Retinal pigment epithelial cell (primary cell): ENCODE measurements at regions not wholly inside any gene's neighbourhood (a gene's known extent, or its start where the extent isn't known, plus 50 kb on each side); places are given as distances from the start of the nearest gene placed in this dataset.

ENCODE experiments used
- DNase-seq: peaks from one replicate; pipeline ENCODE4 v3.0.0-alpha.2; 2010; ENCODE audit warnings: low read depth
- H3K4me3 ChIP-seq: 2 replicates; pipeline ENCODE4 v1.5.1; 2011; ENCODE audit warnings: mild to moderate bottlenecking, low read length, control low read depth, moderate library complexity
- CTCF ChIP-seq: conservative IDR thresholded peaks from 2 replicates; pipeline ENCODE4 v1.5.1; 2011; ENCODE audit warnings: low read depth, low read length, control low read depth, inconsistent platforms

- no peak for DNase-seq
- H3K4me3 ChIP-seq, result no peak overlapping the region
- no peak for TF ChIP-seq CTCF
These were observed 532.7 kb upstream of the CDH8 start for GRCh38 chr16:62568926-62569325.

GRCh38 chr16:62565706-62566105, 529.5 kb upstream of the CDH8 start:
- H3K4me3 ChIP-seq, result no peak overlapping the region
- no peak for TF ChIP-seq CTCF

GRCh38 chr16:62564291-62564690, 528.1 kb upstream of the CDH8 start:
- TF ChIP-seq CTCF, result no peak
- no peak for DNase-seq
- H3K4me3 ChIP-seq, result no peak overlapping the region

More at GRCh38 chr16:62565706-62566105, 529.5 kb upstream of the CDH8 start:
- DNase-seq, result no peak

- H3K4me3 ChIP-seq, result no peak overlapping the region
- TF ChIP-seq CTCF, result no peak
- no peak for DNase-seq
These were observed 525.9 kb upstream of the CDH8 start for GRCh38 chr16:62562121-62562520.

- no peak for DNase-seq
- H3K4me3 ChIP-seq, result no peak overlapping the region
- TF ChIP-seq CTCF, result no peak
These were observed 513.6 kb upstream of the CDH8 start for GRCh38 chr16:62549875-62550274.

- H3K4me3 ChIP-seq, result no peak overlapping the region
- DNase-seq, result no peak
- TF ChIP-seq CTCF, result no peak
These were observed 511.9 kb upstream of the CDH8 start for GRCh38 chr16:62548095-62548494.

- no peak overlapping the region for H3K4me3 ChIP-seq
- DNase-seq, result no peak
- TF ChIP-seq CTCF, result no peak
These were observed 510.5 kb upstream of the CDH8 start for GRCh38 chr16:62546701-62547100.
